Endothelial cell of umbilical vein (primary cell): ENCODE measurements at regions not wholly inside any gene's neighbourhood (a gene's known extent, or its start where the extent isn't known, plus 50 kb on each side); places are given as distances from the start of the nearest gene placed in this dataset.

ENCODE experiments used
- BruUV-seq: library from RNA; stranded (reverse); fragments of 400-500 nt; replicated peaks from 2 replicates; lab custom pipeline; 2021; lab: Mats Ljungman, UMichigan
- CTCF ChIA-PET: fragments of 300-600, 350-600 bp; sonication (Branson Sonifier 250); formaldehyde crosslinking; loops from one replicate; lab custom pipeline; 2021; ENCODE audit warnings: antibody characterized with exemption, inconsistent platforms; lab: Charles Lee
- POLR2A ChIA-PET: fragments of 300-600, 350-600 bp; sonication (Branson Sonifier 250); formaldehyde crosslinking; loops from one replicate; lab custom pipeline; 2021; ENCODE audit warnings: antibody characterized with exemption, inconsistent platforms; lab: Charles Lee
- DNase-seq: peaks from one replicate; pipeline ENCODE4 v3.0.0-alpha.2; 2011; ENCODE audit warnings: low read depth, low spot score
- FAIRE-seq: peaks from 2 replicates; lab custom pipeline; 2011; peaks lifted over from hg19 to GRCh38; lab: Jason Lieb, UNC
- H2AFZ ChIP-seq: 2 replicates; pipeline ENCODE4 v1.6.0; 2012; ENCODE audit warnings: low read depth, low read length, control low read depth, inconsistent platforms
- H3K27ac ChIP-seq: 2 replicates; pipeline ENCODE4 v1.5.1; 2011; ENCODE audit warnings: low read depth, mild to moderate bottlenecking, control low read depth, low read length, moderate library complexity; ENCODE audit not compliant: insufficient read depth
- H3K27me3 ChIP-seq, 2 experiments: 2 replicates each; pipeline versions ENCODE4 v1.6.0 to v1.6.1; 2011; ENCODE audit warnings: low read length in 2 of 2, mixed read lengths in 1 of 2; ENCODE audit not compliant: control insufficient read depth in 2 of 2, insufficient read depth in 2 of 2
- H3K36me3 ChIP-seq, 2 experiments: 2 replicates in 1 of 2; 3 replicates in 1 of 2; pipeline ENCODE4 v1.5.1; 2011; ENCODE audit warnings: low read length in 2 of 2, mild to moderate bottlenecking in 1 of 2, moderate library complexity in 1 of 2; ENCODE audit not compliant: control insufficient read depth in 2 of 2, insufficient read depth in 2 of 2; ENCODE audit errors: extremely low read depth in 1 of 2
- H3K4me1 ChIP-seq: 3 replicates; pipeline ENCODE4 v1.5.1; 2011; ENCODE audit warnings: mild to moderate bottlenecking, low read length; ENCODE audit not compliant: control insufficient read depth, insufficient read depth; ENCODE audit errors: extremely low read depth
- H3K4me2 ChIP-seq: 2 replicates; pipeline ENCODE4 v1.6.1; 2011; ENCODE audit warnings: low read length, control low read depth, mixed read lengths; ENCODE audit not compliant: insufficient read depth
- H3K4me3 ChIP-seq, 3 experiments: fragments of 200-600 bp in 1 of 3; sonication (generic), shearing (Covaris generic) in 1 of 3; replicated peaks in 1 of 3; 2 replicates each; pipeline ENCODE4 v1.5.1; 2011 to 2016; ENCODE audit warnings: control low read depth in 3 of 3, low read length in 3 of 3, mild to moderate bottlenecking in 2 of 3, inconsistent platforms in 1 of 3, low read depth in 1 of 3, moderate library complexity in 1 of 3; ENCODE audit not compliant: insufficient read depth in 1 of 3
- H3K79me2 ChIP-seq: 2 replicates; pipeline ENCODE4 v1.6.0; 2012; ENCODE audit warnings: low read length, inconsistent platforms; ENCODE audit not compliant: control insufficient read depth, insufficient read depth
- H3K9ac ChIP-seq: replicated peaks from 2 replicates; pipeline ENCODE3; 2011; ENCODE audit warnings: low read length, control low read depth; ENCODE audit not compliant: insufficient read depth; ENCODE audit errors: extremely low read depth
- H3K9me1 ChIP-seq: replicated peaks from 3 replicates; pipeline ENCODE4 v1.6.0; 2011; ENCODE audit warnings: mild to moderate bottlenecking, low read length; ENCODE audit not compliant: control insufficient read depth, insufficient read depth; ENCODE audit errors: extremely low read depth
- H3K9me3 ChIP-seq: replicated peaks from 2 replicates; pipeline ENCODE4 v1.5.1; 2012; ENCODE audit warnings: low read length, inconsistent platforms; ENCODE audit not compliant: control insufficient read depth, insufficient read depth
- H4K20me1 ChIP-seq: replicated peaks from 2 replicates; pipeline ENCODE3; 2011; ENCODE audit warnings: mild to moderate bottlenecking, low read length; ENCODE audit not compliant: control insufficient read depth, insufficient read depth; ENCODE audit errors: extremely low read depth
- CTCF ChIP-seq, 2 donors: IDR thresholded peaks; 1 replicate in 1 of 2; 2 replicates in 1 of 2; pipeline ENCODE4 v1.5.1; 2011; ENCODE audit warnings: low read length in 2 of 2, mild to moderate bottlenecking in 2 of 2, moderate library complexity in 2 of 2, control low read depth in 1 of 2, inconsistent platforms in 1 of 2, low read depth in 1 of 2; ENCODE audit not compliant: insufficient read depth in 1 of 2; ENCODE audit errors: extremely low read depth in 1 of 2
- FOS ChIP-seq: IDR thresholded peaks from 2 replicates; pipeline ENCODE4 v1.6.1; 2011; ENCODE audit warnings: mild to moderate bottlenecking, low read length, moderate library complexity, borderline replicate concordance; ENCODE audit not compliant: insufficient read depth
- GATA2 ChIP-seq: IDR thresholded peaks from 2 replicates; pipeline ENCODE4 v1.7.0; 2011; ENCODE audit warnings: low read depth, mild to moderate bottlenecking, moderate library complexity, mixed read lengths, low read length; ENCODE audit not compliant: insufficient read length, insufficient read depth
- MYC ChIP-seq: IDR thresholded peaks from one replicate; pipeline ENCODE4 v1.6.1; 2011; ENCODE audit warnings: mild to moderate bottlenecking, low read depth, low read length
- POLR2A ChIP-seq: IDR thresholded peaks from 2 replicates; pipeline ENCODE4 v1.6.1; 2012; ENCODE audit warnings: low read depth, mild to moderate bottlenecking, control low read depth, low read length
- dilution Hi-C: fragments of 300-500 bp; cut with MboI; formaldehyde crosslinking; loops from one replicate; pipeline ENCODE4 v1.15.0; 2019; ENCODE audit warnings: low sequenced_read_pairs; ENCODE audit not compliant: extremely low pct_ligation_motif_present
- intact Hi-C: fragments of 100-400 bp; cut with micrococcal nuclease; formaldehyde crosslinking; loops from one replicate; pipeline ENCODE4 v1.10.0; 2022

- dilution Hi-C loops = no loop called here
- peak overlapping the region; percentile 100 for H3K27ac ChIP-seq
- peaks cover 72% of the 10 kb centered on the region for H3K4me1 ChIP-seq
- no peak for TF ChIP-seq POLR2A
- TF ChIP-seq MYC = no peak
- TF ChIP-seq FOS = no peak
- TF ChIP-seq CTCF (IDR thresholded peaks at IDR 0.05; ENCODE audit: extremely low read depth in 1 of 2, insufficient read depth in 1 of 2, low read depth in 1 of 2, low read length in 2 of 2) = no peak
- peak; percentile 10 for TF ChIP-seq GATA2
- H2AFZ ChIP-seq = peak overlapping the region; percentile 18
- no peaks in the 10 kb centered on the region for H3K9me3 ChIP-seq
- no peak for FAIRE-seq
- CTCF ChIA-PET = interaction anchor here (1.3 to 3.4 kb wide), 6 partner anchors 13 to 212 kb away, joined by 3 to 11 read pairs (median 6); no protein-coding TSS in a partner anchor
- no peak overlapping the region for H3K4me3 ChIP-seq
- intact Hi-C loops = loop anchor here (2.0 to 5.0 kb wide), 4 partner anchors 37 to 1305 kb away; no protein-coding TSS in a partner anchor
- no TSS peak for BruUV-seq
- peak; percentile 53 for DNase-seq
- peaks cover 15% of the 10 kb centered on the region for H3K79me2 ChIP-seq
- H3K9ac ChIP-seq = peak overlapping the region; percentile 74
- H3K27me3 ChIP-seq = no peaks in the 10 kb centered on the region
- no peaks in the 10 kb centered on the region for H4K20me1 ChIP-seq
- H3K4me2 ChIP-seq = peak overlapping the region; percentile 67
- POLR2A ChIA-PET = interaction anchor here (1.2 to 1.9 kb wide), 3 partner anchors 8 to 1304 kb away, joined by 3 to 4 read pairs (median 3); no protein-coding TSS in a partner anchor
- H3K9me1 ChIP-seq = no peaks in the 10 kb centered on the region
- H3K36me3 ChIP-seq = peaks cover 0 to 4% of the 10 kb centered on the region in 2 experiments
Measured at GRCh38 chr6:78597966-78598365, 269.4 kb upstream of the IRAK1BP1 start.
